OCI-LY3 (cell line): ENCODE measurements at regions not wholly inside any gene's neighbourhood (a gene's known extent, or its start where the extent isn't known, plus 50 kb on each side); places are given as distances from the start of the nearest gene placed in this dataset.

ENCODE experiments used
- H2AFZ ChIP-seq: fragments of 200-600, 300-600 bp; shearing (Covaris generic); 2 replicates; pipeline ENCODE4 v1.6.0; 2014; ENCODE audit warnings: antibody characterized with exemption, low read depth, low read length
- H3K27ac ChIP-seq: fragments of 200-600, 300-600 bp; sonication (generic); 2 replicates; pipeline ENCODE4 v1.5.1; 2014; ENCODE audit warnings: mild to moderate bottlenecking, low read length, moderate library complexity, mixed read lengths
- H3K27me3 ChIP-seq: fragments of 200-600, 300-600 bp; sonication (generic); 2 replicates; pipeline ENCODE4 v1.6.1; 2014; ENCODE audit warnings: low read depth, low read length, mixed read lengths
- H3K36me3 ChIP-seq: fragments of 200-600, 300-600 bp; sonication (generic); replicated peaks from 2 replicates; pipeline ENCODE3; 2014; ENCODE audit warnings: low read depth, low read length, mixed read lengths
- H3K4me1 ChIP-seq: fragments of 300-600, 200-600 bp; sonication (generic); 2 replicates; pipeline ENCODE4 v1.6.1; 2014; ENCODE audit warnings: low read length, mixed read lengths
- H3K4me2 ChIP-seq: fragments of 200-600, 300-600 bp; sonication (generic); 2 replicates; pipeline ENCODE4 v1.6.1; 2014; ENCODE audit warnings: low read length, mixed read lengths
- H3K4me3 ChIP-seq: fragments of 300-600, 200-600 bp; sonication (generic); 2 replicates; pipeline ENCODE4 v1.5.1; 2014; ENCODE audit warnings: antibody characterized with exemption, mild to moderate bottlenecking, low read length, moderate library complexity
- H3K79me2 ChIP-seq: fragments of 300-600, 200-600 bp; shearing (Covaris generic); 2 replicates; pipeline ENCODE4 v1.6.1; 2014; ENCODE audit warnings: mild to moderate bottlenecking, low read length, mixed read lengths
- H3K9ac ChIP-seq: fragments of 300-600, 200-600 bp; shearing (Covaris generic); 2 replicates; pipeline ENCODE4 v1.6.0; 2014; ENCODE audit warnings: mild to moderate bottlenecking, low read length, moderate library complexity
- H3K9me3 ChIP-seq: fragments of 200-600, 300-600 bp; shearing (Covaris generic); 2 replicates; pipeline ENCODE4 v1.6.1; 2014; ENCODE audit warnings: low read length, mixed read lengths; ENCODE audit not compliant: insufficient read depth
- H4K20me1 ChIP-seq: fragments of 200-600, 300-600 bp; sonication (generic); 2 replicates; pipeline ENCODE4 v1.6.1; 2016; ENCODE audit warnings: low read length, mixed read lengths; ENCODE audit not compliant: insufficient read depth
- CTCF ChIP-seq: fragments of 200-600, 300-600 bp; sonication (generic); IDR thresholded peaks from 2 replicates; pipeline ENCODE4 v1.5.1; 2014; ENCODE audit warnings: antibody characterized with exemption, low read length, low read depth
- EZH2phosphoT487 ChIP-seq: fragments of 200-600 bp; shearing (Covaris generic); IDR thresholded peaks from 2 replicates; pipeline ENCODE4 v1.6.1; 2018; ENCODE audit warnings: antibody characterized with exemption, mixed run types, low read depth

DNA sequence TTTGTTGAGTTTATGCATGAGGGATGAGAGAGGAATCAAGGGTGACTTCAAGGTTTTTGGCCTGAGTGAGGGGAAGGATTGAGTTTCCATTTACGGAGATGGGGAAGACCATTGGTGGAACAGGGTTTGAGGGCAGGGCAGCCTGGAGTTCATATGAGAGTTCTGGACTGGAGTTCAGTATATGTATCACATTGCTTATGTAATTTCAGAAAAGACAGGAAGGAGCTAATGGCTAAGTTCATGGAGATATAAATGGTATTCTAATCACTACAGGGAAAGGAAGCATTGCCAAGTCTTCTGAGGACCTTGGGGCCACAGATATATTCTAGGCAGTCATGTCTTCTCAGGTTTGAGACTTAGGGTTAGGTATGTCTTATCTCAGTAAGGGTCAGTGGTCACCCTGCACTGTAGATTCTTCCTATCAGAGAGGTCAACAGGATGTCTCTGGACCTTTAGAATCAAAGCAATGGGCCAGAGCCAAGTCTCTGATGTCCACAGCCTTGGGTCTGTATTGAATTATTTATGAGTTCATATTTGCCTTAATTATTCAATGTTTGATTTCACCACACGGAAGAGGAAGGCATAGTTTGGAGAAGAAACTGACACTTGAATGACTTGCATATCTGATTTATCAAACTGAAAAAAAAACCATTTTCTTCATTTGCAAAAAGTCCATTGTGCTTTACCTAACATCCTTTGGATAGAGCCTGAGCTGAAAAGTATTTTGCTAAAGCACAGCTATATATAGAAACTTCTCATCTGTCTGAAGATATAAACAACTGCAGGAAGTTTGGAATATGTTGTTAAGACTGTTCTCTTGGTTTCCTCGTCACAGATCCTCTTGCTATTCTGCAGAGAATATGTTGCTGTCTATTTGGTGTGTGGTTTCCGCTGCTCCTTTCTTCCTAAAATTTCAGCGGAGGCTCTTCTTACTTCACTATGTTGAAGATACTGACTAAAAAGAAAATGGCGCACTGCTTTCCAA is 139.5 kb downstream of the PDGFRA start:
- peaks cover 7% of the 10 kb centered on the region; the same call in 1 of the 2 replicates for H3K27me3 ChIP-seq

GRCh38 chr4:54371173-54371572 is 142.1 kb downstream of the PDGFRA start:
- Histone ChIP-seq H3K79me2 (no peaks in the 10 kb centered on the region), H3K4me2 (no peak overlapping the region), H3K9ac (no peak overlapping the region), H3K36me3 (no peaks in the 10 kb centered on the region), H4K20me1 (no peaks in the 10 kb centered on the region), H3K4me1 (no peaks in the 10 kb centered on the region), H3K9me3 (no peaks in the 10 kb centered on the region), H2AFZ (no peak overlapping the region), H3K4me3 (no peak overlapping the region), H3K27me3 (peaks cover 7% of the 10 kb centered on the region; the same call in 1 of the 2 replicates), H3K27ac (no peak overlapping the region)
- TF ChIP-seq CTCF, result no peak
- no peak for TF ChIP-seq EZH2phosphoT487

More for the DNA sequence above, 139.5 kb downstream of the PDGFRA start:
- TF ChIP-seq EZH2phosphoT487, result no peak
- no peak overlapping the region for H3K4me2 ChIP-seq
- H3K36me3 ChIP-seq, result no peaks in the 10 kb centered on the region
- H3K9me3 ChIP-seq, result no peaks in the 10 kb centered on the region
- no peak overlapping the region for H2AFZ ChIP-seq
- no peaks in the 10 kb centered on the region for H3K4me1 ChIP-seq
- H3K9ac ChIP-seq, result no peak overlapping the region
- no peak overlapping the region for H3K4me3 ChIP-seq
- no peaks in the 10 kb centered on the region for H4K20me1 ChIP-seq
- no peak overlapping the region for H3K27ac ChIP-seq
- H3K79me2 ChIP-seq, result no peaks in the 10 kb centered on the region

- Histone ChIP-seq H3K36me3 (no peaks in the 10 kb centered on the region), H3K27ac (no peak overlapping the region)
These were observed 143.9 kb downstream of the PDGFRA start for GRCh38 chr4:54372951-54373350.

GRCh38 chr4:54373718-54374210 is 144.7 kb downstream of the PDGFRA start:
- Histone ChIP-seq H3K27me3 (no peaks in the 10 kb centered on the region), H3K9ac (no peak overlapping the region), H4K20me1 (no peaks in the 10 kb centered on the region), H3K4me2 (no peak overlapping the region), H2AFZ (no peak overlapping the region), H3K4me3 (no peak overlapping the region), H3K9me3 (no peaks in the 10 kb centered on the region), H3K36me3 (no peaks in the 10 kb centered on the region), H3K79me2 (no peaks in the 10 kb centered on the region), H3K4me1 (no peaks in the 10 kb centered on the region), H3K27ac (no peak overlapping the region)
- no peak for TF ChIP-seq CTCF
- TF ChIP-seq EZH2phosphoT487, result no peak

More at GRCh38 chr4:54372951-54373350, 143.9 kb downstream of the PDGFRA start:
- no peaks in the 10 kb centered on the region for H3K4me1 ChIP-seq
- no peak for TF ChIP-seq EZH2phosphoT487
- no peak overlapping the region for H2AFZ ChIP-seq
- no peak overlapping the region for H3K9ac ChIP-seq
- H3K4me2 ChIP-seq, result no peak overlapping the region
- no peaks in the 10 kb centered on the region for H3K27me3 ChIP-seq
- no peak overlapping the region for H3K4me3 ChIP-seq
- H3K9me3 ChIP-seq, result no peaks in the 10 kb centered on the region
- no peaks in the 10 kb centered on the region for H4K20me1 ChIP-seq
- H3K79me2 ChIP-seq, result no peaks in the 10 kb centered on the region

GRCh38 chr4:54378461-54378860 is 149.4 kb downstream of the PDGFRA start:
- Histone ChIP-seq H3K4me2 (no peak overlapping the region), H3K4me3 (no peak overlapping the region), H3K36me3 (no peaks in the 10 kb centered on the region), H3K27ac (no peak overlapping the region), H3K4me1 (no peaks in the 10 kb centered on the region), H3K9ac (no peak overlapping the region), H3K79me2 (no peaks in the 10 kb centered on the region), H3K9me3 (no peaks in the 10 kb centered on the region), H3K27me3 (no peaks in the 10 kb centered on the region), H4K20me1 (no peaks in the 10 kb centered on the region), H2AFZ (no peak overlapping the region)
- no peak for TF ChIP-seq EZH2phosphoT487
- no peak for TF ChIP-seq CTCF
